ENCODE measurements at regions not wholly inside any gene's neighbourhood (a gene's known extent, or its start where the extent isn't known, plus 50 kb on each side); places are given as distances from the start of the nearest gene placed in this dataset.

GRCh38 chr4:27534488-27534887, 673.8 kb downstream of the STIM2 start:
- DNase-seq: no peak

DNA sequence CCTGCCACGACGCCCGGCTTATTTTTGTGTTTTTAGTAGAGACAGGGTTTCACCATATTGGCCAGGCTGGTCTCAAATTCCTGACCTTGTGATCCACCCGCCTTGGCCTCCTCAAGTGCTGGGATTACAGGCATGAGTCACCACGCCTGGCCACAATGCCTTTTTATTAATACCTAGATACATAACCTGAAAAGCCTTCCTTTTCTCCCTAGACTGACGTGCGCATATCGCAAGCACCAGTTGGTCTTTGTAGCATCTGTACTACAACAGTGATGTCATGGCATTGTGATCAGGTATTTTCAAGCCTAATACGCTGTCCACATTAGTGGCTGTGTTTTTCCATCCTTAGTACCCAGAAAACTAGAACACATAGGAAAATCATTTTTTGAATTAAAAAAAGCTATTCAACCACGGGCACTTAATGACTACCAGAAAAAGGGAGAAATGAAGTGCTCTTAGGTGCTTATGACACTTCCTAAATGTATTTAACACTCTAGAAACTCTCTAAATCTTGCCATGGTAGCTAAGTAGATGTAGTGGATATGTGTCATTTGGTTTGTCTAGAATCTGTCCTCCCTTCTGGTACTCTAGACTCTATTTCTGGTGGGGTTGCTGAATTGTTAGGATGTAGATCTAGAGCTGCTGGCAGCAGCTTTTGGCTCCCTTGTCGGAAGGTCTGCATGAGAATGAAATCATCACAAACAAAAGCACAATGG, 707.8 kb downstream of the STIM2 start:
- no peak for DNase-seq

GRCh38 chr4:27568952-27569319, 708.3 kb downstream of the STIM2 start:
- DNase-seq: no peak

- DNase-seq: no peak
Measured at GRCh38 chr4:27574743-27575142, 714.1 kb downstream of the STIM2 start.

- DNase-seq: no peak
Measured at GRCh38 chr4:27577951-27578350, 717.3 kb downstream of the STIM2 start.

GRCh38 chr4:27592738-27593137, 732.1 kb downstream of the STIM2 start:
- DNase-seq: no peak

DNA sequence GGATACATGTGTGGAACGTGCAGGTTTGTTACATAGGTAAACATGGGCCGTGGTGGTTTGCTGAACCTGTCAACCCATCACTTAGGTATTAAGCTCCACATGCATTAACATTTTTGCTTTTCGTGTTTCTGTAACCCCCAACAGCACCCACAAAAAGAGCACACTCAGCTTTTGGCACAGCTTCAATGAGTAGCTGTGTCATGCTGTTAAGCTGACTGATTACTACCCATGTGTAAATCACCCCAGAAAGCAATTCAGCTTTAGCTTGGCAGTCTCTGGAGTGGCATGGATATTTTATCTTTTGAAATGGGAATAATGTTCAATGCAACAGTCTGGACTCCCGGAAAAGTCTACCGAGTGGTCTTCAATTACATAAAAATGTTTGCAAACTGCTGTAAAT, 734.3 kb downstream of the STIM2 start:
- no peak for DNase-seq

- DNase-seq: no peak
Measured at GRCh38 chr4:27595571-27596360, 735.1 kb downstream of the STIM2 start.

DNA sequence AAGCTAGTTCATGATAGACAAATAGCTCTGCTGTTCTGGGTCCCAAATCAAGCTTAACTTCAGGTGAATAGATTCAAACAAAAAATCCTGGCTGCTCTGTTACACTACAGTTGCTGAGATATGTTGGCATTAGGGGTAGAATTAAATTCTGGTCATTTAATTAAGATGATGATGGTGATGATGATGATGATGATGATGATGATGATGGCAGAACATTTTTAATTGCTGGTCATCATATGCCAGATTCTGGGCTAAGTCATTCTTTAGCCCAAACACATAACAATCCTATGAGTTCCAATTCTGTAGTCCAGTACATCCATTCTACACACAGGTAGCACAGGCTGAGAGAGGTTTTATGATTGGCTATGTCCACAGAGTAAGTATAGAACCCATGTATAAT, 741.5 kb downstream of the STIM2 start:
- DNase-seq: no peak

GRCh38 chr4:27604692-27605091, 744.1 kb downstream of the STIM2 start:
- DNase-seq: no peak

DNA sequence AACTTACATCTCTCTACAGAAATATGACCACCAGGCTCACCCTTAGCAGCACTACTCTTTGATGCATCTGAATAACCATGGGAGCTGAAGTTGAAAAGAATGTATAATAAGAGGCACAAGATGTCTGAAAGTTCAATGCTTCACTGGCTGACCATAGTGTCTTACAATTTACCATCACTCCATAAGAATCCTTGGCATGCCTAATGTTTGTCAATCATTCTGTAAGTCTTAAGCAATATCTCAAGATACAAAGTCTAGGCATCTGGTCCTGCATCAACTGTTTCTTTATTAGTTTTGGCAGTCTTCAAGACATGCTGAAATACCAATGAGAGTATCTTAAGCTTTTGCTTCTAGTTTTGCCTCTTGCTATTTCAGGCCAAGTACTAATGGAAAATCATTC, 755.5 kb downstream of the STIM2 start:
- no peak for DNase-seq

DNA sequence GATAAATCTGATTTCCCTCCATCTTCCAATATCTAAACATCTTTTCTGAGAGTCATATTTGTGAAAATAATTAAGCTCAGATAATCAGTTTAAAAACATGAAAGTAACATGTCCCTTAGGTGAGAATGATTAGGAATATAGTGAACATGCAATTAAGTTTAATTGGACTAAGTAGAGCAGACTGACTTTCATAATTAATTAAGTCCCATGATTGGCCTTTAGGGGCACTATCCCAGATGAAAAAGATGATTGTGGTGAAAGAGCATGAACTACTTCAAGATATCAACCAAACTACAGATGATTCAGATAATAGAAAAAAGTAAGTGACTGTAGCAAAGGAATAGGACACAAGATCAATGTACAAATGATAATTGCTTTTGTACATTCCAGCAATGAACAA, 758.8 kb downstream of the STIM2 start:
- DNase-seq: no peak

DNA sequence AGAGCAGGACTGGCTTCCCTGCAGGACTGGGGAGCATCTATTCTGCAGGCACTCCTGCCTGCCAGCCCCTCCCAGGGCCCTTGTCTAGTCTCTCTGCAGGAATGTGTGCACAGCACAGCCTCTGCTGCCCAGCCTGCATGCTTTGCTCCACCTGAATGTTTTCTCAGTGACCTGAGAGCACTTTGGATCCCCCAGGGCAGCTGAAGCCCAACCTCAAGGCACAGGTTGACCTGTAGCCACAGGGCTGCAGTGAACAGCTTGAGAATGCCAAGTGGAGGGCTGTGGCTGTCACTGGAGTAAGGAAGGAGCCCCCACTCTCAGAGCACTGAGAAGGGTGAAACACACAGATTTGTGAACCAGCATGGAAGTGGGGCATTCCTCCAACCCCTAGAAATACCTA, 760.2 kb downstream of the STIM2 start:
- DNase-seq: no peak

DNA sequence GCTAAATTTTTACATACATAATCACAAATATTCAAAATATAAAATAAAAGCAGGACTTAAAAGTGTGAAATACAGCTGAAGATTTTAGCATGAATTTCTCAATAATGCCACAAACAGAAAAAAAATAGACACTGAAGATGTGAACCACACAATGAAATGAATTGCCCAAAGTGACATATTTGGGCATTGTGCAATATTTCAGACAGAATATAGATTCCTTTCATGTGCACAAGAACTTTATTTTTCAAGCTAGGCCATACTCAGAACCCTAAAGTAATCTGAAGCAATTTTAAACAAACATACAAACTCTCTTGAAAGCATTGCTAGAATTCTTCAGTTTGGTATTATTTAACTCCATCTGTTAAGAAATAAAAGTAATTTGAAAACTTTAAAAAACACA, 764.1 kb downstream of the STIM2 start:
- DNase-seq: no peak

DNA sequence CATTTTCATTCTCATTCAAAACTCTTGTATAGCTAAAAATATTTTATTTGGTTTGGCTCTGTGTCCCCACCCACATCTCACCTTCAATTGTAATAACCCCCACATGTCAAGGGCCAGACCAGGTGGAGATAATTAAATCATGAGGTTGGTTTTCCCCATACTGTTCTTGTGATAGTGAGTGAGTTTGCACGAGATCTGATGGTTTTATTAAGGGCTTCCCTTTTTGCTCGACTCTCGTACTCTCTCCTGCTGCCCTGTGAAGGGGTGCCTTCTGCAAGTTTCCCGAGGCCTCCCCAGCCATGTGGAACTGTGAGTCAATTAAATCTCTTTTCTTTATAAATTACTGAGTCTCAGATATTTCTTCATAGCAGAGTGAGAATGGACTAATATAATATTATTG, 768.0 kb downstream of the STIM2 start:
- DNase-seq: no peak

- DNase-seq: no peak
Measured at GRCh38 chr4:27629532-27630225, 769.0 kb downstream of the STIM2 start.

GRCh38 chr4:27635936-27636913, 775.6 kb downstream of the STIM2 start:
- DNase-seq: no peak

- no peak for DNase-seq
Measured at GRCh38 chr4:27638163-27638915, 777.7 kb downstream of the STIM2 start.

DNA sequence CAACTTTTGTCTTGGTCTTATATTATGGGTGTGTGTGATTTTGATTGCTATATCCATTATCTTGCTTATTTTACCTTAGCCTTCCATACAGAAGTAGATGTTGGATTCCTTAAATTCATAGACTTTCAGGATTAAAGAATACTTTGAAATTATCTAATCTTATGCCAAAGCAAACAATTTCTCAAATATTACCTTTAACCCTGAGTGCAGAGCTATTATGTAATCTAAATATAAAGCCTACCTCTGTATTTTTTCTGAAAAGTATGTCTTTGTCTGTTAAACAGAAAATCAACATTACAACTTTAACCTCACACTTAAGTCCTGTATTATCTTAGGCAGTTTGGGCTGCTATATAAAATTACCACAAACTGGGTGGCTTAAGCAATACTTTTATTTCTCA, 782.5 kb downstream of the STIM2 start:
- DNase-seq: no peak

GRCh38 chr4:27648416-27648815, 787.8 kb downstream of the STIM2 start:
- no peak for DNase-seq

DNA sequence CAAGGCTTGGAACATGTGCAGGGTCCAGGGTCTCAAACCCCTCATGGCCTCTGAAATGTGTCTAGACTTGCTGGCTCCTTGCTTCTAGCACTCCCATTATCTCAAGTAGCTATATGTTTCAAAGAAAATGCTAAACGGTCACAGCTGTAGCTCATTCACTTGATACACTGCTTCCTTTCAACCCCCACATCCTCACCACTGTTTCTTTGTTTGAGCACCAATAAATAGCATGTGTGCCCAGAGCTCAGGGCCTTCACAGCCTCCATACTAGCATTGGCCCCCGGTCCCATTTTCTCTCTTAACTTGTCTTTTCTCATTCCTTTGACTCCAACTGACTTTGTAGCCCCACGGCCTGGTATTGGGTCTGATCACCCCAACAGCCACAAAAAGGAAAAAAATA, 801.8 kb downstream of the STIM2 start:
- DNase-seq: no peak

GRCh38 chr4:27666943-27667342, 806.3 kb downstream of the STIM2 start:
- DNase-seq: no peak
